SK-N-SH treated with all-trans-retinoic acid at 6 μM for 48 hours (cell line): ENCODE measurements at regions not wholly inside any gene's neighbourhood (a gene's known extent, or its start where the extent isn't known, plus 50 kb on each side); places are given as distances from the start of the nearest gene placed in this dataset.

Source experiments
- ATAC-seq: fragments of 200-7000 bp; cut with Tn5 transposase; 3 replicates; pipeline ENCODE4 v1.9.1; 2020; ENCODE audit warnings: mild to moderate bottlenecking, moderate library complexity
- ARNTL ChIP-seq: fragments of 450-650 bp; formaldehyde crosslinking; IDR thresholded peaks from 2 replicates; pipeline ENCODE4 v1.5.0; 2020; ENCODE audit warnings: low read depth, mild to moderate bottlenecking, moderate library complexity, borderline replicate concordance
- BACH2 ChIP-seq: fragments of 250-450 bp; sonication (Bioruptor Pico); IDR thresholded peaks from 2 replicates; pipeline ENCODE4 v1.9.0; 2021; ENCODE audit warnings: mild to moderate bottlenecking, borderline replicate concordance
- CSDC2 ChIP-seq: fragments of 250-450 bp; sonication (Bioruptor Pico); IDR thresholded peaks from 2 replicates; pipeline ENCODE4 v1.5.0; 2020; ENCODE audit warnings: mild to moderate bottlenecking, moderate library complexity
- ESRRG ChIP-seq: fragments of 250-450 bp; sonication (Bioruptor Pico); IDR thresholded peaks from 2 replicates; pipeline ENCODE4 v1.6.1; 2021; ENCODE audit warnings: mild to moderate bottlenecking
- GLIS3 ChIP-seq: fragments of 250-450 bp; sonication (Bioruptor Pico); IDR thresholded peaks from 2 replicates; pipeline ENCODE4 v1.5.0; 2020; ENCODE audit warnings: mild to moderate bottlenecking, moderate library complexity
- ISL1 ChIP-seq: fragments of 250-450 bp; sonication (Bioruptor Pico); IDR thresholded peaks from 2 replicates; pipeline ENCODE4 v2.1.2; 2022; ENCODE audit warnings: mild to moderate bottlenecking, moderate library complexity
- OSR1 ChIP-seq: fragments of 250-450 bp; sonication (Bioruptor Pico); IDR thresholded peaks from 2 replicates; pipeline ENCODE4 v1.8.0; 2022; ENCODE audit warnings: moderate library complexity, mild to moderate bottlenecking, inconsistent platforms
- PPARA ChIP-seq: fragments of 250-450 bp; sonication (Bioruptor Pico); IDR thresholded peaks from 2 replicates; pipeline ENCODE4 v1.5.0; 2020; ENCODE audit warnings: mild to moderate bottlenecking, borderline replicate concordance
- RARB ChIP-seq: fragments of 250-450 bp; sonication (Bioruptor Pico); IDR thresholded peaks from 2 replicates; pipeline ENCODE4 v1.8.0; 2021; ENCODE audit warnings: mild to moderate bottlenecking, moderate library complexity
- SNAI2 ChIP-seq: fragments of 250-450 bp; sonication (Bioruptor Pico); IDR thresholded peaks from 2 replicates; pipeline ENCODE4 v1.5.0; 2020; ENCODE audit warnings: mild to moderate bottlenecking, moderate library complexity
- TCF4 ChIP-seq: fragments of 250-450 bp; sonication (Bioruptor Pico); IDR thresholded peaks from 2 replicates; pipeline ENCODE4 v1.8.0; 2021; ENCODE audit warnings: mild to moderate bottlenecking, moderate library complexity, borderline replicate concordance
- TOX ChIP-seq: fragments of 250-450 bp; sonication (Bioruptor Pico); IDR thresholded peaks from 2 replicates; pipeline ENCODE4 v1.8.0; 2021; ENCODE audit warnings: mild to moderate bottlenecking, moderate library complexity, borderline replicate concordance
- ZFP3 ChIP-seq: fragments of 250-450 bp; sonication (Bioruptor Pico); IDR thresholded peaks from 2 replicates; pipeline ENCODE4 v1.5.0; 2020; ENCODE audit warnings: mild to moderate bottlenecking, moderate library complexity
- ZFP30 ChIP-seq: fragments of 450-650 bp; formaldehyde crosslinking; IDR thresholded peaks from 2 replicates; pipeline ENCODE4 v1.5.0; 2022; ENCODE audit warnings: mild to moderate bottlenecking, moderate library complexity
- ZNF70 ChIP-seq: fragments of 450-650 bp; formaldehyde crosslinking; IDR thresholded peaks from 2 replicates; pipeline ENCODE4 v1.5.0; 2020; ENCODE audit warnings: mild to moderate bottlenecking, moderate library complexity
- ZNF8 ChIP-seq: fragments of 450-650 bp; formaldehyde crosslinking; IDR thresholded peaks from 2 replicates; pipeline ENCODE4 v1.5.0; 2020; ENCODE audit warnings: mild to moderate bottlenecking, moderate library complexity
- TF ChIP-seq, protein P1 (sequence below): fragments of 250-450 bp; sonication (Bioruptor Pico); IDR thresholded peaks from 2 replicates; pipeline ENCODE4 v1.8.0; 2021; ENCODE audit warnings: low read depth, mild to moderate bottlenecking, moderate library complexity, borderline replicate concordance
- TF ChIP-seq, protein P2 (sequence below): fragments of 250-450 bp; sonication (Bioruptor Pico); IDR thresholded peaks from 2 replicates; pipeline ENCODE4 v1.5.1; 2020; ENCODE audit warnings: low read depth, mild to moderate bottlenecking, moderate library complexity
- TF ChIP-seq, protein P3 (sequence below): fragments of 250-450 bp; sonication (Bioruptor Pico); IDR thresholded peaks from 2 replicates; pipeline ENCODE4 v1.8.0; 2020; ENCODE audit warnings: mild to moderate bottlenecking, moderate library complexity, borderline replicate concordance
- TF ChIP-seq, protein P4 (sequence below): fragments of 250-450 bp; sonication (Bioruptor Pico); IDR thresholded peaks from 2 replicates; pipeline ENCODE4 v1.5.0; 2020; ENCODE audit warnings: mild to moderate bottlenecking, moderate library complexity
- TF ChIP-seq, protein P5 (sequence below): fragments of 250-450 bp; sonication (Bioruptor Pico); IDR thresholded peaks from 2 replicates; pipeline ENCODE4 v1.5.1; 2021; ENCODE audit warnings: mild to moderate bottlenecking, moderate library complexity

DNA sequence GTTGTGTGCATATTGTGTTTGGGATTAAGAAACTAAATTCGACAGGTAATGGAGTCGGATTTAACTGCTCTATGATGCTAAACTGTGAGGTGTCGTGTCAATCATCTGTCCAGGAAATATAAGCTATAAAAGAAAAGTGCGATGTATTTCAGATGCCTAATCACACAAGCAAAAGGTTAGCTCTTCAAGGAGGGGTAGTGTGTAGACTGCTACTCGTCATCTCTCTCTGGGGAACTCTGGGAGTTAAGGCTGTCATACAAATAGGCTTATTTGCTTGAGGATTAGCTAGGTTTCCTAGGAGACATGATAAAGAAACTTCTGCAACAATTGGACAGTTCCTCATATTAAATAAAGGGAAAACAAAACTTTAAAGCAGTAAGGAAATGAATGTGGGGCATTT, 462.1 kb downstream of the OLFM4 start (continued):
- TF ChIP-seq, protein P1, sequence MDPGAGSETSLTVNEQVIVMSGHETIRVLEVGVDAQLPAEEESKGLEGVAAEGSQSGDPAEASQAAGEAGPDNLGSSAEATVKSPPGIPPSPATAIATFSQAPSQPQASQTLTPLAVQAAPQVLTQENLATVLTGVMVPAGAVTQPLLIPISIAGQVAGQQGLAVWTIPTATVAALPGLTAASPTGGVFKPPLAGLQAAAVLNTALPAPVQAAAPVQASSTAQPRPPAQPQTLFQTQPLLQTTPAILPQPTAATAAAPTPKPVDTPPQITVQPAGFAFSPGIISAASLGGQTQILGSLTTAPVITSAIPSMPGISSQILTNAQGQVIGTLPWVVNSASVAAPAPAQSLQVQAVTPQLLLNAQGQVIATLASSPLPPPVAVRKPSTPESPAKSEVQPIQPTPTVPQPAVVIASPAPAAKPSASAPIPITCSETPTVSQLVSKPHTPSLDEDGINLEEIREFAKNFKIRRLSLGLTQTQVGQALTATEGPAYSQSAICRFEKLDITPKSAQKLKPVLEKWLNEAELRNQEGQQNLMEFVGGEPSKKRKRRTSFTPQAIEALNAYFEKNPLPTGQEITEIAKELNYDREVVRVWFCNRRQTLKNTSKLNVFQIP: no peak
- TF ChIP-seq ZNF70 (CRISPR knock-in tag) (no peak), TOX (CRISPR knock-in tag) (no peak), ZFP3 (CRISPR knock-in tag) (no peak), ZNF8 (no peak)

DNA sequence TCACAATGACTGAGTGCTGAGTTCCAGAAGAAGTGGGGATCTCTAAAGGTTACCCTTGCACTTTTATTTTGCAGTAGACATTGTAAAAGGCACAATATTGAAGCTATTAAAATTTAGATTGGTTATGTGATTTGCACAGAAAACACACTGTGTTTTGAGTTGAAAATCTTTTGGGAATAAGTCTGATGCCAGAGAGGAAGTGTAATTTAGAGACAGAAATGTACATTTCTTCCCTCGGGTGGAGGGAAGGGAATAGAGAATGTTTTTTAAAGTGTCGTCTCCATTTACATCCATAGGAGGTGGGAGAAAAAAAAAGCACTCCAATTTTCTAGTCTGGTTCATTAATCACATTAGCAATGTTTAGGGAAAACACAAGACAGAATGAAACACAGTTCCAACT, 465.8 kb downstream of the OLFM4 start:
- TF ChIP-seq SNAI2 (CRISPR knock-in tag): no peak
- TF ChIP-seq, protein P2, sequence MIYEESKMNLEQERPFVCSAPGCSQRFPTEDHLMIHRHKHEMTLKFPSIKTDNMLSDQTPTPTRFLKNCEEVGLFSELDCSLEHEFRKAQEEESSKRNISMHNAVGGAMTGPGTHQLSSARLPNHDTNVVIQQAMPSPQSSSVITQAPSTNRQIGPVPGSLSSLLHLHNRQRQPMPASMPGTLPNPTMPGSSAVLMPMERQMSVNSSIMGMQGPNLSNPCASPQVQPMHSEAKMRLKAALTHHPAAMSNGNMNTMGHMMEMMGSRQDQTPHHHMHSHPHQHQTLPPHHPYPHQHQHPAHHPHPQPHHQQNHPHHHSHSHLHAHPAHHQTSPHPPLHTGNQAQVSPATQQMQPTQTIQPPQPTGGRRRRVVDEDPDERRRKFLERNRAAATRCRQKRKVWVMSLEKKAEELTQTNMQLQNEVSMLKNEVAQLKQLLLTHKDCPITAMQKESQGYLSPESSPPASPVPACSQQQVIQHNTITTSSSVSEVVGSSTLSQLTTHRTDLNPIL (CRISPR knock-in tag): no peak
- no peak for TF ChIP-seq TCF4
- no peak for TF ChIP-seq ZNF70 (CRISPR knock-in tag)
- TF ChIP-seq ESRRG (CRISPR knock-in tag): no peak
- TF ChIP-seq RARB (CRISPR knock-in tag): no peak
- no peak for TF ChIP-seq ZFP30 (CRISPR knock-in tag)
- TF ChIP-seq TOX (CRISPR knock-in tag): no peak
- no peak for TF ChIP-seq ISL1 (CRISPR knock-in tag)
- no peak for TF ChIP-seq OSR1 (CRISPR knock-in tag)
- TF ChIP-seq, protein P1: no peak
- TF ChIP-seq, protein P3, sequence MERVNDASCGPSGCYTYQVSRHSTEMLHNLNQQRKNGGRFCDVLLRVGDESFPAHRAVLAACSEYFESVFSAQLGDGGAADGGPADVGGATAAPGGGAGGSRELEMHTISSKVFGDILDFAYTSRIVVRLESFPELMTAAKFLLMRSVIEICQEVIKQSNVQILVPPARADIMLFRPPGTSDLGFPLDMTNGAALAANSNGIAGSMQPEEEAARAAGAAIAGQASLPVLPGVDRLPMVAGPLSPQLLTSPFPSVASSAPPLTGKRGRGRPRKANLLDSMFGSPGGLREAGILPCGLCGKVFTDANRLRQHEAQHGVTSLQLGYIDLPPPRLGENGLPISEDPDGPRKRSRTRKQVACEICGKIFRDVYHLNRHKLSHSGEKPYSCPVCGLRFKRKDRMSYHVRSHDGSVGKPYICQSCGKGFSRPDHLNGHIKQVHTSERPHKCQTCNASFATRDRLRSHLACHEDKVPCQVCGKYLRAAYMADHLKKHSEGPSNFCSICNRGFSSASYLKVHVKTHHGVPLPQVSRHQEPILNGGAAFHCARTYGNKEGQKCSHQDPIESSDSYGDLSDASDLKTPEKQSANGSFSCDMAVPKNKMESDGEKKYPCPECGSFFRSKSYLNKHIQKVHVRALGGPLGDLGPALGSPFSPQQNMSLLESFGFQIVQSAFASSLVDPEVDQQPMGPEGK (CRISPR knock-in tag): no peak
- no peak for TF ChIP-seq CSDC2 (CRISPR knock-in tag)
- no peak for TF ChIP-seq ARNTL (CRISPR knock-in tag)
- no peak for TF ChIP-seq BACH2 (CRISPR knock-in tag)
- TF ChIP-seq, protein P4, sequence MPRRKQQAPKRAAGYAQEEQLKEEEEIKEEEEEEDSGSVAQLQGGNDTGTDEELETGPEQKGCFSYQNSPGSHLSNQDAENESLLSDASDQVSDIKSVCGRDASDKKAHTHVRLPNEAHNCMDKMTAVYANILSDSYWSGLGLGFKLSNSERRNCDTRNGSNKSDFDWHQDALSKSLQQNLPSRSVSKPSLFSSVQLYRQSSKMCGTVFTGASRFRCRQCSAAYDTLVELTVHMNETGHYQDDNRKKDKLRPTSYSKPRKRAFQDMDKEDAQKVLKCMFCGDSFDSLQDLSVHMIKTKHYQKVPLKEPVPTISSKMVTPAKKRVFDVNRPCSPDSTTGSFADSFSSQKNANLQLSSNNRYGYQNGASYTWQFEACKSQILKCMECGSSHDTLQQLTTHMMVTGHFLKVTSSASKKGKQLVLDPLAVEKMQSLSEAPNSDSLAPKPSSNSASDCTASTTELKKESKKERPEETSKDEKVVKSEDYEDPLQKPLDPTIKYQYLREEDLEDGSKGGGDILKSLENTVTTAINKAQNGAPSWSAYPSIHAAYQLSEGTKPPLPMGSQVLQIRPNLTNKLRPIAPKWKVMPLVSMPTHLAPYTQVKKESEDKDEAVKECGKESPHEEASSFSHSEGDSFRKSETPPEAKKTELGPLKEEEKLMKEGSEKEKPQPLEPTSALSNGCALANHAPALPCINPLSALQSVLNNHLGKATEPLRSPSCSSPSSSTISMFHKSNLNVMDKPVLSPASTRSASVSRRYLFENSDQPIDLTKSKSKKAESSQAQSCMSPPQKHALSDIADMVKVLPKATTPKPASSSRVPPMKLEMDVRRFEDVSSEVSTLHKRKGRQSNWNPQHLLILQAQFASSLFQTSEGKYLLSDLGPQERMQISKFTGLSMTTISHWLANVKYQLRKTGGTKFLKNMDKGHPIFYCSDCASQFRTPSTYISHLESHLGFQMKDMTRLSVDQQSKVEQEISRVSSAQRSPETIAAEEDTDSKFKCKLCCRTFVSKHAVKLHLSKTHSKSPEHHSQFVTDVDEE (CRISPR knock-in tag): no peak
- no peak for TF ChIP-seq GLIS3 (CRISPR knock-in tag)
- ATAC-seq: no peak

DNA sequence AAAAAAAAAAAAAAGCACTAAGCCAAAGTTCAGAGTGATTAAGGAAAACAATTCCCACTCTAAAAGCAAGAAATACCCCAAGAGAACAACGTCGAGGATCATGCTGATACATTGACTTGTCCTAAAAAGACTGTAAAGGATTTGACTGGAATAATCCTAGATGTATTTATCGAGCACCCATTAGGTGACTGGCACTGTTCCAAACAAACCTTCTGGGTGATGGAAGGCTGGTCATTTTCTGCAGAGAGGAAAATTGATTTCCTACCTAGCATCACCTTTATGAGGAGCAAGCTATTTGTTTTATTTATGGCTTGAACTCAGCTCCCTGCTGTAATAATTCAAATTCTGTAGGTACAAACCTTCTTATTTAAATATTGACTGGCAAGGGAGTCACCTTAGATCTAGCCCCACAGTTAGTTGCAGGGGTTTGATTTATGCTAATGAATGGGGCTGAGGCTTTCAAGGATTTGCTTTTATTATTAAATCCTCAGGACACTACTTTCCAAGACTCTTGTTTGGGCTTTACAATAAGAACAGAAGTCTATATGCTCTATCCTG, 471.0 kb downstream of the OLFM4 start:
- no peak for ATAC-seq
- TF ChIP-seq, protein P5, sequence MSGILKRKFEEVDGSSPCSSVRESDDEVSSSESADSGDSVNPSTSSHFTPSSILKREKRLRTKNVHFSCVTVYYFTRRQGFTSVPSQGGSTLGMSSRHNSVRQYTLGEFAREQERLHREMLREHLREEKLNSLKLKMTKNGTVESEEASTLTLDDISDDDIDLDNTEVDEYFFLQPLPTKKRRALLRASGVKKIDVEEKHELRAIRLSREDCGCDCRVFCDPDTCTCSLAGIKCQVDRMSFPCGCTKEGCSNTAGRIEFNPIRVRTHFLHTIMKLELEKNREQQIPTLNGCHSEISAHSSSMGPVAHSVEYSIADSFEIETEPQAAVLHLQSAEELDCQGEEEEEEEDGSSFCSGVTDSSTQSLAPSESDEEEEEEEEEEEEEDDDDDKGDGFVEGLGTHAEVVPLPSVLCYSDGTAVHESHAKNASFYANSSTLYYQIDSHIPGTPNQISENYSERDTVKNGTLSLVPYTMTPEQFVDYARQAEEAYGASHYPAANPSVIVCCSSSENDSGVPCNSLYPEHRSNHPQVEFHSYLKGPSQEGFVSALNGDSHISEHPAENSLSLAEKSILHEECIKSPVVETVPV (CRISPR knock-in tag): no peak
- no peak for TF ChIP-seq GLIS3 (CRISPR knock-in tag)
- TF ChIP-seq ISL1 (CRISPR knock-in tag): no peak
- TF ChIP-seq ZNF70 (CRISPR knock-in tag): no peak
- TF ChIP-seq ZNF8: no peak
- no peak for TF ChIP-seq ARNTL (CRISPR knock-in tag)
- no peak for TF ChIP-seq PPARA (CRISPR knock-in tag)
- no peak for TF ChIP-seq TCF4
- TF ChIP-seq, protein P3 (CRISPR knock-in tag): no peak
- no peak for TF ChIP-seq OSR1 (CRISPR knock-in tag)
